Vagina (tissue), 2 donors: ENCODE measurements at regions not wholly inside any gene's neighbourhood (a gene's known extent, or its start where the extent isn't known, plus 50 kb on each side); places are given as distances from the start of the nearest gene placed in this dataset.

Experiments
- DNase-seq, 2 donors: peaks; one replicate each; pipeline ENCODE4 v3.0.0-alpha.2; 2017; ENCODE audit errors: extremely low spot score in 2 of 2
- H3K27ac ChIP-seq: fragments of 200-600 bp; sonication (generic); one replicate; pipeline ENCODE4 v1.5.1; 2019
- H3K27me3 ChIP-seq: fragments of 200-600 bp; sonication (generic); one replicate; pipeline ENCODE4 v1.5.1; 2019
- H3K36me3 ChIP-seq, 2 donors: fragments of 200-600 bp; sonication (generic); one replicate each; pipeline ENCODE4 v1.5.1; 2017 to 2019
- H3K4me1 ChIP-seq: fragments of 200-600 bp; sonication (generic); one replicate; pipeline ENCODE4 v1.5.1; 2019
- H3K4me3 ChIP-seq, 2 donors: fragments of 200-600 bp; sonication (generic); 1 replicate in 1 of 2; 2 replicates in 1 of 2; pipeline ENCODE4 v1.5.1; 2016 to 2019
- H3K9me3 ChIP-seq: fragments of 200-600 bp; sonication (generic); one replicate; pipeline ENCODE4 v1.5.1; 2019
- CTCF ChIP-seq, 3 experiments: fragments of 450-650 bp in 2 of 3; fragments of 200-600 bp in 1 of 3; sonication (generic) in 1 of 3; IDR thresholded peaks; one replicate each; pipeline ENCODE4 v1.5.1; 2017 to 2019; ENCODE audit warnings: antibody characterized with exemption in 3 of 3, mild to moderate bottlenecking in 2 of 3, moderate library complexity in 2 of 3
- POLR2A ChIP-seq, 2 donors: fragments of 450-650 bp; IDR thresholded peaks; one replicate each; pipeline ENCODE4 v1.6.1; 2017; ENCODE audit warnings: antibody characterized with exemption in 2 of 2, mild to moderate bottlenecking in 2 of 2, moderate library complexity in 2 of 2
- POLR2AphosphoS5 ChIP-seq, 2 donors: sonication (generic); formaldehyde crosslinking; IDR thresholded peaks; one replicate each; pipeline ENCODE4 v1.9.0; 2017; ENCODE audit warnings: antibody characterized with exemption in 2 of 2, mild to moderate bottlenecking in 2 of 2, low read depth in 1 of 2; ENCODE audit not compliant: insufficient read depth in 1 of 2
- intact Hi-C: fragments of 100-400 bp; cut with DNase I; formaldehyde crosslinking; loops from one replicate; pipeline ENCODE4 v1.15.1; 2023

DNA sequence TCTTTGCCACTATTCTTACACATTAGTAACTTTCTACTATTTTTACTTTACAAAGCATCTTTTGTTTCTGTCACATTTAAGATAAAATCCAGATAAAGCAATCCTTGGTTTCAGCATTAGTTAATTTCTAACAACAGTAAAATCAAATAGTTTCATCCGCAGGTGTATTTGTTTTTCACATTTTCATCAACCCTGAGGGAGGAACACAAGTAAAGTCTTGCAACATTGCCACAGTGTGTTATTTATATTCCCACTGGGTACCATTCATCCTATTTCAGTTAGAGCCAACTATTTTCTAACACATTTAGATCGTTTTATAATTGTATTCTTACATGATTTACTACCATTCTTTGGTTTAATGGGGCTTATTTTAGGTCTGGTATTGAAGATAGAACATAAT is 908.7 kb upstream of the CITED2 start:
- H3K27me3 ChIP-seq = no peaks in the 10 kb centered on the region
- no peak overlapping the region for H3K27ac ChIP-seq
- no peak for DNase-seq
- no peak for TF ChIP-seq POLR2AphosphoS5 (IDR thresholded peaks at IDR 0.05; ENCODE audit: insufficient read depth in 1 of 2, low read depth in 1 of 2)
- no peak for TF ChIP-seq POLR2A (IDR thresholded peaks at IDR 0.05)
- no peak for TF ChIP-seq CTCF (IDR thresholded peaks at IDR 0.05)
- H3K9me3 ChIP-seq = no peaks in the 10 kb centered on the region
- no peaks in the 10 kb centered on the region for H3K36me3 ChIP-seq
- no peaks in the 10 kb centered on the region for H3K4me1 ChIP-seq
- H3K4me3 ChIP-seq = no peak overlapping the region
- intact Hi-C loops = no loop called here

- Histone ChIP-seq H3K36me3 (no peaks in the 10 kb centered on the region), H3K4me3 (no peak overlapping the region), H3K9me3 (no peaks in the 10 kb centered on the region), H3K4me1 (no peaks in the 10 kb centered on the region), H3K27ac (no peak overlapping the region), H3K27me3 (no peaks in the 10 kb centered on the region)
- DNase-seq = no peak
- TF ChIP-seq POLR2AphosphoS5 (IDR thresholded peaks at IDR 0.05; ENCODE audit: insufficient read depth in 1 of 2, low read depth in 1 of 2) = no peak
- TF ChIP-seq CTCF (IDR thresholded peaks at IDR 0.05) = no peak
- no peak for TF ChIP-seq POLR2A (IDR thresholded peaks at IDR 0.05)
- intact Hi-C loops = no loop called here
Measured at GRCh38 chr6:140281767-140282166, 907.3 kb upstream of the CITED2 start.

DNA sequence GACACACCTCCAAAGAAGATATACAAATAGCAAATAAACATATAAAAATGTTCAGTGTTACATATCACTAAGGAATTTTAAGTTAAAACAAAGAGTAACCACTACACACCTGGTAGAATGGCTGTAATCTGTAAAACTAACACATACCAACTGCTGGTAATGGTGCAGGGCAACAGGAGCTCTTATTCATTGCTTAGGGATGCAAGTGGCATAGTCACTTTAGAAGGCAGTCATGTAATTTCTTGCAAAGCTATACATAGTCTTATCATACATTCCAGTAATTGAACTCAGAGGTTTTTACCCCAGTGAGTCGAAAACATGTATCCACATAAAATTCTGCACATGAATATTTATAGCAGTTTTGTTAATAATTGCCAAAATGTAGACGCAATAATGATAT is 906.8 kb upstream of the CITED2 start:
- Histone ChIP-seq H3K36me3 (no peaks in the 10 kb centered on the region), H3K27me3 (no peaks in the 10 kb centered on the region), H3K27ac (no peak overlapping the region), H3K9me3 (no peaks in the 10 kb centered on the region), H3K4me1 (no peaks in the 10 kb centered on the region), H3K4me3 (no peak overlapping the region)
- TF ChIP-seq POLR2A (IDR thresholded peaks at IDR 0.05) (no peak), POLR2AphosphoS5 (IDR thresholded peaks at IDR 0.05; ENCODE audit: insufficient read depth in 1 of 2, low read depth in 1 of 2) (no peak), CTCF (IDR thresholded peaks at IDR 0.05) (no peak)
- intact Hi-C loops = no loop called here
- DNase-seq = no peak

DNA sequence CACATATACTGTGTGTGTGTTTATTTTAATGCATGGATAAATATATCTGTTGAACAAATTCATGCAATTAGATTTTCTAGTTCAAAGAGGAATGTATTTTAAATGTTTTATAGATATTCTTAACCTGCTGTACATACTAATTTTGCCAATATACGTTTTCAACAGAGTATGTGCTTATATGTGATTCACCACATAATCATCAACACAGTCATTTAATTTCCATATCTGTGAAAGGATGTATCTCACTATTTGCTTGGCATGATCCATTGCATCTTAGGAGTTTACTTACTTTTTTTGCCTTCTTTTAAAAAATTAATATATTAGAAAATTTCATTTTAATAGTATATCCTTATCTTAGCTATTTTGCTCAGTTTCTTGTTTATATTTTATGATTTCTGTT is 902.3 kb upstream of the CITED2 start:
- no peak overlapping the region for H3K27ac ChIP-seq
- no peak for DNase-seq
- no peaks in the 10 kb centered on the region for H3K9me3 ChIP-seq
- H3K4me3 ChIP-seq = no peak overlapping the region
- intact Hi-C loops = no loop called here
- H3K4me1 ChIP-seq = no peaks in the 10 kb centered on the region
- no peaks in the 10 kb centered on the region for H3K36me3 ChIP-seq
- TF ChIP-seq POLR2AphosphoS5 (IDR thresholded peaks at IDR 0.05; ENCODE audit: insufficient read depth in 1 of 2, low read depth in 1 of 2) (no peak), POLR2A (IDR thresholded peaks at IDR 0.05) (no peak), CTCF (IDR thresholded peaks at IDR 0.05) (no peak)
- no peaks in the 10 kb centered on the region for H3K27me3 ChIP-seq

DNA sequence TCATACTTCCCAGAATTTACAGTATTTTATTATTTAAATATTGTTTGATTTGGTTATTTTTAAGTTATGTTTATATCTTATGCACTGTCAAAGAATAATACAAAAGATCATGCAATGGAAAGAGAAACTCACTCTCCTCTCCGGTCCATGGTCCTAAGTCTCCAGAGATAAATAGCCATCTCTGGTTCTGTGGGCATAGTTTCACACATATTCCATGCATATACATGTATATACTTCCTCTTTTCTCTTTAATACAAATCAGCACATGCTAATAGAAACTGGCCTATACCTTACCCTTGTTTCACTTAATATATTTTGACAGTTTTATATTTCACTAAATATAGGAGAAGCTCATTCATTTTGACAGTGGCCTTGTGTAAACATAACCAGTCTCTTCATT is 901.7 kb upstream of the CITED2 start:
- Histone ChIP-seq H3K4me3 (no peak overlapping the region), H3K27ac (no peak overlapping the region), H3K36me3 (no peaks in the 10 kb centered on the region), H3K4me1 (no peaks in the 10 kb centered on the region), H3K9me3 (no peaks in the 10 kb centered on the region), H3K27me3 (no peaks in the 10 kb centered on the region)
- intact Hi-C loops = no loop called here
- no peak for DNase-seq
- TF ChIP-seq POLR2A (IDR thresholded peaks at IDR 0.05) = no peak
- TF ChIP-seq POLR2AphosphoS5 (IDR thresholded peaks at IDR 0.05; ENCODE audit: insufficient read depth in 1 of 2, low read depth in 1 of 2) = no peak
- no peak for TF ChIP-seq CTCF (IDR thresholded peaks at IDR 0.05)
